Heart right ventricle (tissue), 16 donors: ENCODE measurements at regions not wholly inside any gene's neighbourhood (a gene's known extent, or its start where the extent isn't known, plus 50 kb on each side); places are given as distances from the start of the nearest gene placed in this dataset.

Experiments used
- ATAC-seq, 8 donors: fragments of 200-7000 bp; cut with Tn5 transposase; one replicate each; pipeline ENCODE4 v1.9.1; 2020; ENCODE audit warnings: mild to moderate bottlenecking in 8 of 8, moderate library complexity in 8 of 8, moderate number of reproducible peaks in 1 of 8
- DNase-seq, 2 donors: peaks; one replicate each; pipeline ENCODE4 v3.0.0-alpha.2; 2020
- H3K27ac ChIP-seq, 10 donors: fragments of 200-600 bp; sonication (generic) in 2 of 10; one replicate each; pipeline versions ENCODE4 v1.5.0 to v1.8.0; 2020 to 2022; ENCODE audit warnings: mild to moderate bottlenecking in 3 of 10
- H3K27me3 ChIP-seq, 7 donors: fragments of 200-600 bp; one replicate each; pipeline ENCODE4 v1.8.0; 2021 to 2022; ENCODE audit warnings: mild to moderate bottlenecking in 2 of 7
- H3K36me3 ChIP-seq, 9 donors: fragments of 200-600 bp; sonication (generic) in 1 of 9; one replicate each; pipeline versions ENCODE4 v1.5.0 to v1.8.0; 2020 to 2022; ENCODE audit warnings: mild to moderate bottlenecking in 2 of 9
- H3K4me1 ChIP-seq, 9 donors: fragments of 200-600 bp; sonication (generic) in 1 of 9; one replicate each; pipeline versions ENCODE4 v1.5.0 to v1.8.0; 2020 to 2022; ENCODE audit warnings: mild to moderate bottlenecking in 4 of 9
- H3K4me3 ChIP-seq, 10 donors: fragments of 200-600 bp; sonication (generic) in 2 of 10; one replicate each; pipeline versions ENCODE4 v1.5.0 to v1.8.0; 2020 to 2022; ENCODE audit warnings: mild to moderate bottlenecking in 7 of 10, moderate library complexity in 2 of 10
- H3K9me3 ChIP-seq, 11 donors: fragments of 200-600 bp in 10 of 11; sonication (generic) in 2 of 11; one replicate each; pipeline versions ENCODE4 v1.5.0 to v1.8.0; 2013 to 2022; ENCODE audit warnings: mild to moderate bottlenecking in 2 of 11, control low read depth in 1 of 11, moderate library complexity in 1 of 11
- CTCF ChIP-seq, 9 donors: fragments of 200-600 bp; sonication (generic) in 2 of 9; IDR thresholded peaks; one replicate each; pipeline versions ENCODE4 v1.5.0 to v1.8.0; 2021 to 2022; ENCODE audit warnings: antibody characterized with exemption in 9 of 9, mild to moderate bottlenecking in 5 of 9, moderate library complexity in 1 of 9
- WGBS, 2 donors: extraction: QIAGEN DNeasy Blood & Tissue Kit; methylation state at CpG; one replicate each; pipeline ENCODE4 v1.1.7; 2013; ENCODE audit warnings: inconsistent platforms in 1 of 2; 5-methylcytosine and 5-hydroxymethylcytosine counted together
- intact Hi-C, 10 donors: fragments of 100-400 bp; cut with DNase I; formaldehyde crosslinking; loops; one replicate each; pipeline versions ENCODE4 v1.11.1 to v1.14.2; 2022
- donor health status: Arrhythmogenic right ventricular cardiomyopathy.
- donor health status: ischemic (EF 13 %, LVEDD 7.1; RV severe dilation, severe dysfunction).
- donor health status: healthy with polysubstance abuse.
- donor health status: DM: no; HTN: yes; CAD: no.
- donor health status: DM: no; HTN: no; CAD: no.
- donor health status: ischemic (EF 25% LVEDD 6.9; RV normal size, moderate dysfunction).
- donor health status: ischemic (EF 25% LVEDD 5.7; RV mildly dilated, moderate dysfunction).
- donor health status: healthy.
- donor health status: DM: yes; HTN: yes; CAD: no.
- donor health status: Ischemic cardiomyopathy.
- donor health status: ischemic (EF 35%, LVEDD 5.7; RV mildly dilated, moderate dysfunction).
- donor health status: nonischemic (EF 11% LVEDD 7.7; RV severe dilation, severe dysfunction).
- donor health status: DM: yes; HTN: yes; CAD: no.
- donor health status: PGD.
- donor health status: ischemic (EF 29% LVEDD 5.4; RV normal size, mild dysfunction).
- donor health status: nonischemic (EF 23%, LVEDD 6.1; RV moderate dilation, normal function).

GRCh38 chr3:43177085-43177484 lies 71.2 kb upstream of the POMGNT2 start:
- H3K27ac ChIP-seq, result peak overlapping the region in 7 of 10 donors; percentile 5 to 55 (median 37)
- H3K4me1 ChIP-seq, result peaks cover 3 to 53% (median 36%) of the 10 kb centered on the region in 9 donors
- WGBS, 2 donors, result 80 to 87% methylated on average over 5 of the region's 5 CpGs
- H3K4me3 ChIP-seq, result no peak overlapping the region
- H3K9me3 ChIP-seq, result peaks cover 0 to 17% (median 8%) of the 10 kb centered on the region in 11 donors
- intact Hi-C loops, result loop anchor here in 4 of 10 donors (5.0 to 10.0 kb wide), 4 partner anchors 40 to 208 kb away; partner anchors contain the start of gene SNRK (in 1 of the 4)
- ATAC-seq (peak in 2 of 8 donors; percentile 10 to 21), DNase-seq (no peak)
- no peaks in the 10 kb centered on the region for H3K36me3 ChIP-seq
- no peak for TF ChIP-seq CTCF (IDR thresholded peaks at IDR 0.05)
- H3K27me3 ChIP-seq, result no peaks in the 10 kb centered on the region

- ATAC-seq, result peak in 7 of 8 donors; percentile 36 to 70 (median 56)
- TF ChIP-seq CTCF (IDR thresholded peaks at IDR 0.05), result no peak
- Histone ChIP-seq H3K4me1 (peaks cover 3 to 49% (median 36%) of the 10 kb centered on the region in 9 donors), H3K27me3 (no peaks in the 10 kb centered on the region), H3K27ac (peak overlapping the region in 7 of 10 donors; percentile 5 to 55 (median 37)), H3K4me3 (no peak overlapping the region), H3K9me3 (peaks cover 0 to 17% (median 8%) of the 10 kb centered on the region in 11 donors), H3K36me3 (no peaks in the 10 kb centered on the region)
- WGBS, 2 donors, result 58 to 66% methylated on average over 4 of the region's 4 CpGs
- intact Hi-C loops, result loop anchor here in 4 of 10 donors (5.0 to 10.0 kb wide), 4 partner anchors 41 to 208 kb away; partner anchors contain the start of gene SNRK (in 1 of the 4)
- DNase-seq, result peak in 1 of 2 donors; percentile 26
Observed at GRCh38 chr3:43176666-43177065, 70.8 kb upstream of the POMGNT2 start.

- Histone ChIP-seq H3K27ac (no peak overlapping the region), H3K36me3 (no peaks in the 10 kb centered on the region), H3K27me3 (no peaks in the 10 kb centered on the region), H3K4me3 (no peak overlapping the region), H3K9me3 (peaks cover 0 to 17% (median 8%) of the 10 kb centered on the region in 11 donors), H3K4me1 (peaks cover 3 to 38% (median 24%) of the 10 kb centered on the region in 9 donors)
- ATAC-seq, result no peak
- DNase-seq, result no peak
- no peak for TF ChIP-seq CTCF (IDR thresholded peaks at IDR 0.05)
- 92 to 95% methylated on average over 5 of the region's 5 CpGs for WGBS, 2 donors
- intact Hi-C loops, result loop anchor here in 4 of 10 donors (5.0 to 10.0 kb wide), 4 partner anchors 42 to 209 kb away; partner anchors contain the start of gene SNRK (in 1 of the 4)
Observed at GRCh38 chr3:43175541-43175940, 69.7 kb upstream of the POMGNT2 start.

GRCh38 chr3:43173949-43174348 lies 68.1 kb upstream of the POMGNT2 start:
- Histone ChIP-seq H3K27me3 (no peaks in the 10 kb centered on the region), H3K4me1 (peaks cover 0 to 24% (median 12%) of the 10 kb centered on the region in 9 donors), H3K27ac (no peak overlapping the region), H3K36me3 (no peaks in the 10 kb centered on the region), H3K4me3 (no peak overlapping the region), H3K9me3 (peaks cover 0 to 17% (median 8%) of the 10 kb centered on the region in 11 donors)
- no peak for ATAC-seq
- TF ChIP-seq CTCF (IDR thresholded peaks at IDR 0.05), result no peak
- intact Hi-C loops, result loop anchor here in 3 of 10 donors (10.0 kb wide), 3 partner anchors 111 to 211 kb away; partner anchors contain the start of gene SNRK (in 1 of the 3)
- DNase-seq, result no peak
